ENCODE measurements at regions not wholly inside any gene's neighbourhood (a gene's known extent, or its start where the extent isn't known, plus 50 kb on each side); places are given as distances from the start of the nearest gene placed in this dataset.

DNA sequence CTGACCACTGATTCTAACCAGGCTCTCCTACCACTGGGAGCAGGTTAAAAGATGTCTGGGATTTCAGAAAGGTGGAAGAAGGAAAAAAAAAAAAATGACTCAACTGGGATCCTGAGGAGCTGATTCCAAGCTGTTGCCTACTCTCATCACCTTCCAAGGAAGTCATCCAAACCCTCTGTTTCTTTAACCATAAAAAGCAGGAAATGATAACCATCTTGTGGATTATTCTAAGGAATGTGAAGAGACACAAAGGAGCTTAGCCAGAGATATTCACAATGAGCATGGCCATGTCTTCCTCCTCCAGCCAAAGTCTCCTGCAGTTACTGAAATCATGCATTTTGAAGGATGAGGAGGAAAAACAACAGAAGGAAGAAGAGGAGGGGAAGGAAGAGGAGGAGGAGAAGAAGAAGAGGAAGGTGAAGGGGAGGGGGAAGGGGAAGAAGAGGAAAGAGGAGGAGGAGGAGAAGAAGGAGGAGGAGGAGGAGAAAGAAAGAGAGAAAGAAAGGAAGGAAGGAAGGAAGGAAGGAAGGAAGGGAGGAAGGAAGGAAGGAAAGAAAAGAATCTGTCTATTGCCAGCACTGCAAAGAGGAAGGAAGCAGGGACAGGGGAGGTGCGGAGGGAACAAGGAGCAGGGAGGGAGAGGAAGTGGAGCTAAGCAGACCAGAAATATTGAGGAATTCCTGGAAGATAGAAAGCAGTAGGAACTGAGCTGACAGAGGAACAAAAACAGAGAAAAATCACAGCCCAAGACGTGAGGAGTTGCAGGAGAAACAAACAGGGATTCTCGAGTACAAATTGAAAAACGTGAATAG lies 229.2 kb downstream of the UACA start:
- TF ChIP-seq, protein P1, sequence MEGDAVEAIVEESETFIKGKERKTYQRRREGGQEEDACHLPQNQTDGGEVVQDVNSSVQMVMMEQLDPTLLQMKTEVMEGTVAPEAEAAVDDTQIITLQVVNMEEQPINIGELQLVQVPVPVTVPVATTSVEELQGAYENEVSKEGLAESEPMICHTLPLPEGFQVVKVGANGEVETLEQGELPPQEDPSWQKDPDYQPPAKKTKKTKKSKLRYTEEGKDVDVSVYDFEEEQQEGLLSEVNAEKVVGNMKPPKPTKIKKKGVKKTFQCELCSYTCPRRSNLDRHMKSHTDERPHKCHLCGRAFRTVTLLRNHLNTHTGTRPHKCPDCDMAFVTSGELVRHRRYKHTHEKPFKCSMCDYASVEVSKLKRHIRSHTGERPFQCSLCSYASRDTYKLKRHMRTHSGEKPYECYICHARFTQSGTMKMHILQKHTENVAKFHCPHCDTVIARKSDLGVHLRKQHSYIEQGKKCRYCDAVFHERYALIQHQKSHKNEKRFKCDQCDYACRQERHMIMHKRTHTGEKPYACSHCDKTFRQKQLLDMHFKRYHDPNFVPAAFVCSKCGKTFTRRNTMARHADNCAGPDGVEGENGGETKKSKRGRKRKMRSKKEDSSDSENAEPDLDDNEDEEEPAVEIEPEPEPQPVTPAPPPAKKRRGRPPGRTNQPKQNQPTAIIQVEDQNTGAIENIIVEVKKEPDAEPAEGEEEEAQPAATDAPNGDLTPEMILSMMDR (IDR thresholded peaks at IDR 0.05): no peak
- TF ChIP-seq POLR2A (IDR thresholded peaks at IDR 0.05): no peak
